Activated CD8-positive, alpha-beta memory T cell treated with anti-CD3 and anti-CD28 coated beads, Interleukin-2, amount 50 U/mL, for 1 hour (primary cell): ENCODE measurements at regions not wholly inside any gene's neighbourhood (a gene's known extent, or its start where the extent isn't known, plus 50 kb on each side); places are given as distances from the start of the nearest gene placed in this dataset.

Experiments used
- DNase-seq: peaks from one replicate; pipeline ENCODE4 v3.0.0-alpha.2; 2020; ENCODE audit errors: extremely low read depth

DNA sequence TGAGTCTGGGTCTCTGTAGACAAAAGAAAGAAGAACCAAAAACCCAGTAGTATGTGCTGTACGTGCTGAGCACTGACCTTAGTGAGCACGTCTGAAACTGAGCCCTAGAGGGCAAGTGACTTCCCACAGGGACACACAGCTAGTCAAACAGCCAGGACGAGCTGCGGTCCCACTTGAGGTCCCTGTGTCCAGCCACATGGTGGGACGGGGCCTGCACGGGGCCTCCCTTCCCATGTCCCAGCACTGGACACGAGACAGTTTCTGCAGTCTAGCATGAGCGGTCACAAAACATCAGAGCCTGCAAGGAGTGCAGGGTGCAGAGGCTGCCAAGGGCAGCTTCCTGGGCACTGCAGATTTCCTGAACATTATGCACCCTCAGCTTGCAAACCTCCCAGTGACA is 121.6 kb downstream of the NCOR2 start:
- DNase-seq, result no peak

DNA sequence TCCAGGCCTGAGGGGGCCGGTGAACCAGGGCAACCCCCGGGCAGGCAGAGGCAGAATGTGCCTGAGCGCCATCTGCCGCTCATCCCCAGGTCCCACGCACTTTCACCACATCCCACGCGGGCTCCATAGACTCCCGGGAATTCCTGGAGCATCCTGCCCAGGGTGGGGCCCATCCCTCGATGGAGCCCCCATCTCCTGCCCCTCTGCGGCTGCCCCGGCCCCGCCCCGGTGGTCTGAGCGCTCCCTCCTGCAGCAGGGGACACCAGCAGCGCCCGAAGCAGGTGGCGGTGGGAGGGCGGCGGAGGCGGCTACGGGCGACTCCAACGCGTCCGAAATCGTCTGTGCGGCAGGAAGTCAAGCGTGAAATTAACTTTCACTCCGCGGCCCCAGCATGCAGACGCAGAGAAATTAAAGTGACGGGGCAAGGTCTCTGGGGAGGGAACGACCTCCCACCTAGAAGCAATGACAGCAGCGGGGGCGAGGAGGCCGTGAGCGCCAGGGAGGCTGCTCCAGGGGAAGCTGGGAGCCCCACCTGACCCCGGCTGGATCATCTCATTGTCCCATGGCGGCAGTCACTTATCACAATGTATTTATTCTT is 122.2 kb downstream of the NCOR2 start:
- DNase-seq, result no peak

DNA sequence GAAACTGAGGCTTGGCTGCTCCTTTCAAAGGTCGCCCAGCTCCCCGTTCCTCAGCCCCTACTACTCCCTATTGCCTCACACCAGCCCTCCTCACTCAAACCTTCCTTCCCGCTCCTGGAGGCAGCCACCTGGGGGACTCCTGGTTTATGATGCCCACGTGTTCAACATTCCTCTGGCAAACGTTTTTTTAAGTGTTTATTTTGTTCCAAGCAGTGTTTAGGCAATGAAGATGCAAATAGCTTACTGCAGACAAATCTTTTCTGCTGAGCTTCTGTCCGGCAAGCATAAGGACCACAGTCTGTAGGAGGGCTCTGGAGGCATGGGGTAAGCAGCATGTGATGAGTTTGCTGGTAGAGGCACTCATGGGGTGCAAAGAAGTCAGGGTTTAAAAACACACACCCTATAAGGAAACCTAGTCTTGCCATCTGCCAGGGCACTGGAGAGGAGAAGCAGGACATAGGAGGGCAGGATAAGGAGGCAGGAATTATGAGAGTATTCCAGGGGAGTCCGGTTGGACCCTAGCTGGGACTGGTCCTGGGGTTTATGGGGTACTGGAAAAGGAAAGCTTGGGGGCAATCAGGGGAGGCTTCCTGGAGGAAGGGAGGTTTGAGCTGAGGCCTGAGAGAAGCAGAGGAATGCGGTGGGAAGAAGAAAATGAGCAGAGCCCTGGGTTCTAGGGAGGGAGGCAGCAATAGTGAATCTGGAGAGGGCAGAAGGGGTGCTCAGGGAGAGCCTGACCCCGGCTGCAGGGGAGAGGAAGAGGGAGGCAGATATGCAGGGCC is 123.3 kb downstream of the NCOR2 start:
- no peak for DNase-seq

DNA sequence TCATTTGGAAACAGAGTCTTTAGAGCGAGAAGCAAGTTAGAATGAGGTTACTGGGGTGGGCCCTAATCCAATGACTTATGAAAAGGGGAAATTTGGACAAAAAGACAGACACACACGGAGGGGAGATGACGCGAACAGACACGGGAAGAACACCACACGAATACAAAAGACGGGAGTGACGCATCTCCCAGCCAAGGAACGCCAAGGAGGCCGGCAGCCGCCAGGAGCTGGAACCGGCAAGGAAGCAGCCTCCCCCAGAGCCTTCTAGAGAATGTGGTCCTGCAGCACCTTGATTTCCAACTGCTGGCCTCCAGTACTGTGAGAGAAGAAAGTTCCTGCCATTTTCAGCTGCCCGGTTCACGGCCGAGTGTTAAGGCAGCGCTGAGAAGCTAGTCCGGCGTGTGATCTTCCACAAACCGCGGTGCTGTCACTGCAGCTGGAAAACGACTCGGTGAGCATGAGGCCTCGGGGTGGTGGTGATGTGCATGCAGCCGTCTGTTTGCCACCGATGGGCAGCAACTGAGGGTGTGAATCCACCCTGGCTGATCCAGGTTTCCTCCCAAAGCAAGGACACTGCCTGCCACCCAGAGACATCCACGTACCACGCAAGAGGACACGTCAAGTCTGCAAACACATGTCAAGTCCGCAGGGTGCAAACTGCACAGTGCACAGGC is 124.5 kb downstream of the NCOR2 start:
- no peak for DNase-seq

DNA sequence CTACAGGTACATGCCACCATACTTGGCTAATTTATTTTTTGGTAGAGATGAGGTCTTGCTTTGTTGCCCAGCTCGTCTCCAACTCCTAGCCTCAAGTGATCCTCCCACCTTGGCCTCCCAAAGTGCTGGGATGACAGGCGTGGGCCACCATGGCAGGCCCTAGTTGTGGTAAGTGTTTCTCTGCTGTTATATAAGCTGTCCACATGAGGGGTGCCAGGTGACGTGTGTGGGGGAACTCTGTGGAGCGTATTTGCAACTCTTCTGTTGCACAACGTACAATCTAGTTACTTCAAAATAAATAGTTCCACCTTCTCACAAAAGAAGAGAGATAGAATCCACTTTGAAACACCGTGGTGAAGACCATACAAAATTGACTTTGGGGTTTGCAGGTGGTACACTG is 125.1 kb downstream of the NCOR2 start:
- no peak for DNase-seq

DNA sequence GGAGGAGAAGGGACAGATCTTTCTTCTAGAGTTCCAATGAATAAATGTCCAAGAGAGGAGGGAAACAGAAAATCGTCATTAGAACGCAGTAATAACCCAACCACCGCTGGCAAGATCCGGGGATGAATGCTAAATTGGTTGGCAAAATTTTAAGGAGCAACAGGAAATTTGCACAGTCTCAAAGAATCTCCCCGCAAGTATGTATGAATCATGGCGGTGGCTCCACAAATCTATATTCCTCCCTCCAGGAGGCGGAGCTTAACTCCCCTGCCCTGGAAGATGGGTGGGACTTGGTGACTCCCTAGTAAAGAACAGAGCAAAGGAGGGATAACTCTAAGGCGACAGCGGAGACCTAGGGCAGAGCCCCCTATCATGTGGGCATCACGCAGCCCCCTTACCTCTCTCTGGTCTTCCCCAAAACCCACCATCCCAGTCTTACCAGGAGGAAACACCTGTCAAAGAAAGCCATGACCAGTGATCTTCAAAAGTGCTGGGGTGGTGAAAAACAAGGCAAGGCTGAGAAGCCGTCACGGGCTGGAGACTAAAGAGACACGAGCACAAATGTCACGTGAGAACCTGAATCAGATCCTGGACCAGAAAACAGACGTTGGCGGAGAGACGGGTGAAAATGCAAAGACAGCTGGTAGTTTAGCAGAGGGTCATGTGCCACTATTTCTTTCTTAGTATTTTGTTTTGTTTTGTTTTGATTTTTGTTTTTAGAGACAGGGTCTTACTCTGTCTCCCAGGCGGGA is 125.8 kb downstream of the NCOR2 start:
- DNase-seq, result no peak

DNA sequence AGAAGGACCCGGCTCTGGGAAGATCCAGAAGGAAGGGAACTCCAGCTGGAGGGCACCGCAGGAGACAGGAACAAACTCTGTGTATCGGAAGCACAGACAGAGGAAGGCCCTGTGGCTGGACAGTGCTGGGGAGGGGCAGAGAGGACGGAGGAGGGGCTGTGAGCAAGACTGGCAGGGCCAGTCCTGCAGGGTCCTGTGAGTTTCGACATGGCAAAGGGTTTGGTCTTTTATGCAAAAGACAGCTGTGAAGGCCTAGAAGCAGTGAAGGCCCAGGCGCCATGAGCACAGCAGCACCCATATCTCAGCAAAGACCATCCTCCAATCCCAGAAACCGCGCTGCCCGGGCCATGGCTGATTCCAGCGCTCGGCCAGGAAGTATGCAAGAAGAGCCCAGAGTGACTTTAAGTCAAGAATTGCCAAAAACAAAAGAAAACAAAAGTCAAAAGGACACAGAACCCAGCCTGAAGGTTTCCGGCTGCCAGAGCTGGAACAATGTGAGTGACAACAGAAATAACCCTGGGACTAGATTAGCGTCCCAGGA is 126.5 kb downstream of the NCOR2 start:
- DNase-seq, result no peak

DNA sequence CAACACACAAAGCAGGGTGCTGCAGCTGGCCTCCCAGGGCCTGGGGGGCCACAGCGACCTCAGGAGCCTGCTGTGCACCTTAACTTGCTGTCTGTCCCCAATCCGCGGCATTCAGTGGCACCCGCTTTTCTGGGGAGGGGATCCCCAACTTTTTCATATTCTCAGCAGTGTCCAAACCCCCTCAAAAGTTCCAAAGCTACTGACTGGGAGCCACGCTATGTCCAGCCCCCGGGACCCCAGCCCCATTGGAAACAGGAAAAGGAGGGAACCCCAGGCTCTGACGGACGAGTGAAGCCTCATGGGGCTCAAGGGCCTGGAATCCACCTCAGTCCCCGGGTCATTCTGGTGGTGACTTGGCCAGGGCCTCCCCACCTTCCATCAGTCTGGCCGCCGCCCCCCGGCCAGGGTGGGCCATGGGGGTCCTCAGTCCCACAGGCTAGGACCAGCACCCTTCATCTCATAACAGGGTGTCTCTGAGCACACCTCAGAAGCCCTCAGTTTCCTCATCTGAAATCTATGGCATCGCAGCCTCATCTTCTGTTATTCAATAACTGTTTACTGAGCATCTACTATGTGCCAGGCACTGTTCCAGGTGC is 127.3 kb downstream of the NCOR2 start:
- DNase-seq, result no peak

DNA sequence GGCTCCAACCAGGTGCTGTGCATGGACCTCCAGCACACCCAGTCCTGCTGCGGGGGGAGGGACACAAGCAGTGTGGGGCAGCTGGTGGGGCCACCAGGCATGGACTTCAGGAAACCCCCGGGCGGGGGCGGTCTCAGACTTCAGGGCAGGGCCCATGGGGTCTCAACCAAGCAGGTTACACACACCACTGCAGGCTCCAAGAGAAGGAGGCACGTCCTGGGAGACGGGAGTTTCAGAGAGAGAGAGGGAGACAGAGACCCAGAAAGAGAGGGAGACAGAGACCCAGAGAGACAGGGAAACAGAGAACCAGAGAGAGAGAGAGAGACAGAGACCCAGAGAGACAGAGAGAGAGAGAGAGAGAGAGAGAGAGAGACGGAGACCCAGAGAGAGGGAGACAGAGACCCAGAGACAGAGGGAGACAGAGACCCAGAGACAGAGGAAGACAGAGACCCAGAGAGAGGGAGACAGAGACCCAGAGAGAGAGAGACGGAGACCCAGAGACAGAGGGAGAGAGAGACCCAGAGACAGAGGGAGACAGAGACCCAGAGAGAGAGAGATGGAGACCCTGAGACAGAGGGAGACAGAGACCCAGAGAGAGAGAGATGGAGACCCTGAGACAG is 128.9 kb downstream of the NCOR2 start:
- DNase-seq, result no peak

DNA sequence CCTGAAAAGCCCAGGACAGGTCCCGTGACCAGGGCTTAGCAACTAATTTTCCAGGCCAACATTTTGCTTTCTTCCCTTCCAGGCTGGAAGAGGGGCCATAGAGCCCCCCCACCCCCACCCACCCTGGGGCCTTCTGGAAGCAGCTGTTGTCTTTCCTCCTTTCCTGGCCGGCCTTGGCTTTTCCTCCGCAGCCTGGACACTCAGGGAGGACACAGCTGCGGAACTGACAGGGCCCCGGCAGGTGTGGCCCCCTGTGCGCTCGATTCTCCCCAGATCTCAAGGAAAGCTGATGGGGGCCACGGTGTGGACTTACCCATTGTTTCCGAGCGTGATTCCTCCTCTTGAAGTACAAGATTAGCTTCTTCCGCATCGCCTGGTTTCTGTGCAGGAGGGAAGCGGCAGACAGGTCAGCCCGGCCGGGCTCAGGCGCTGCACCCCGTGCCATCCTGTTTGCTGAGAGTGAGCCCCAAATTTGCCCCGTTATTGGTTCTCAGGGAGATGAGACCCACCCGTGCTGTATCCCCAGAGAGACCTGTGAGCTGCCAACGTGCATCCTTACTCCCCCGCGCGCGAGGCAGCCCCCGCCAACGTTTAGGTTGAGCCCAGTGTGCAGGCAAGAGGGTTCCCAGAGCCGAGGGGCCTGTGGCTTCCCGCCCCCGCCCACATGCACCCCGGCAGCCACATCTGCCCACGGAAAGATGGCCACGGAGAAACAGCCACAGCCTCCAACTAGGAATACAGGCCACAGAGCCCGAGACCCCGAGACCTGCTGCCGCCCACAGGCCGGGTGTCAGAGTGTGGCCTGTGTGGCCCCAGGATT is 129.6 kb downstream of the NCOR2 start:
- no peak for DNase-seq

DNA sequence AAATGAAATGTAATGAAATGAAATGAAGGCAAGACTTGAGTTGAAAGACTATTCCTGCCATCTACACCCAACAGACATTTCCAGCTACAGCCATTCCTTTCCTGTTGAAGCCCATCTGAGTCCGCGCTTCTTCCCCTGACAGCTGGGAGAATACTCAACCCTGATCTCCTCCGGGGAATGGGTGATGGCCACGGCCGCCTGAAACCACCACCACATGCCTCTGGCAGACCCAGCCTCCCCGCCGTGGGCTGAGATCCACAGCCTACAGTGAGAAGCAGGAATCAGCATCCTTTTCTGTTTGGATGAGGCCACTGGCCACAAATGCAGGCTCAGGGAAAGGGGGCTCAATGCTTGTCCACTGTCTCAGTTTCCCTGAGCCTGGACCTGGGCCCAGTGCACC is 130.3 kb downstream of the NCOR2 start:
- no peak for DNase-seq

DNA sequence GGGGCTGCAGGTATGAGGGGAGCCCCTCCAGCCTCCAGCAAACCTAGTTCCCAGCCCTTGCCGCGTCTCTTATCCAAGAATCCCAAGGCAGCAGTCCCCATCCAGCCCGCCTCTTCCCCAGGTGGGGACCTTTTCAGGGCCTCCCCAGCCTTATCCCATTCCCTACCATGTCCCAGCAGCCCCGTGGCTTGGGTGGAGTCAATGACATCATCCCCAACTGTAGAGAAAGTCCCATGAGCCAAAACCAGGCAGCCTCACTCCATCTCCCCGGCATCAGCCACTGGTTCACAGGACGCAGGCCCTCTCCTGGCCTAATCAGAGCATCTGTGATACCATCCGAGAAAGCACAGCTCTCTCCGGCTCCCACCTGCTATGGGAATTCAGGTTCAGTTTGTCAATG is 131.0 kb downstream of the NCOR2 start:
- DNase-seq, result no peak

DNA sequence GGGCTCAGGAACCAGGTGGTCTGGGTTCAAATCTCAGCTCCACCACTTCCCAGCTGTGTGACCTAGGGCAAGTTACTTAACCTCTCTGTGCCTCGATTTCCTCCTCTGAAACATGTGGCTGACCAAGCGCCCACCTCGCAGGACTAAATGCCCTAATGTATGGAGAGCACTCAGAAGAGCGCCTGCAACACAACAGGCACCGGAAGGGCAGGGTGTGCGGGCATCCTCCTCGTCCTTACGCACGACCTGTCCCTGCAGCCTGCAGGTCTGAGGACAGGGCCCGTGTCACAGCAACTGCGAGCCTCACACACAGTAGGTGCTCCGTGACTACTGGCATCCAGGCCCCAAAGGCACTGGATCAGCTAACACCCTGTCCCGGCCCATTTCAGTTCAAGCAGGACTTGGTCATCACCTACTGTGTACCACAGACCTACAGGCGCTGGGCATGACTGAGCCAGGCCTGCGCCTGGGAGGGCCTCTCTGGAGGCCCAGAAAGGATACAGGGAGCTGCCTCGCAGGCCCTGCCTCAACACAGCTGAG is 131.5 kb downstream of the NCOR2 start:
- DNase-seq, result no peak

DNA sequence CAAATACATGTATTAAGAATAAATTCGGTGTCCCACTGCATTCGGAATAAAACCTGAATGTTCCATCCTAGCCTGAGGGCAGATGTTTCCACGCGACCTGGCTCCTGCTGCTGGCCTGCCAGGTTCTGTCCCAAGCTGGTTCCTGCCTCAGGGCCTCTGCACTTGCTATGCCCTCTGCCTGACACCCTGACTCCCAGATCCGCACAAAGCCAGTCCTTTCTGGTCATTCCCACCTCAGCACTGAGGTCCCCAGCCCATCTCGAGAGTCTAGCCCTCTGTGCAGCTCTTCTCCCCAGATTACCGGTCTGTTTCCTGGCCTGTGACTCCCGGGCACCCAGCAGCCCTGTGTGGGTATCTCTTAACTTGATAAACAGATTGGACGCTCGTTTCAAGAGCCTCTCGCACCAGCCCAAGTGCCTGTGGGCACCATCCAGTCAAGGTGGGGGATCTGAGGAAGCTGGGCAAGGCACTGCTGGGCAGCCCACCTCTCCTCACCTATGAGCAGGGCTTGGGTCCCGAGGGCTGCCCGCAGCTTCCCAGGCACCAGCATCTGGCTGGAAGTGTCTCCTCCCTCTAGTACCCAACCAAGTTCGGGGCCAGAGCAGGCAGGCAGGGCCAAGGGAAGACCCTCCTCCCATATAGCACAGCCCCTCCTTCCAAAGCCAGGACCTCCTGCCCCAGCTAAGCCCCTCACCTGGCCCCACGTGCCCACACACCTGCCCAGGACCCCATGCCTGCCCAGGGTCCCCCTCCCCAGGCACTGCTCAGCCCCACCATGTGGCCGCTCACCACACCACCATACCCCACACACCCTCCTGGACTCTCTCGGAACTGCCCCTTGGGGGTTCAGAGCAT is 132.2 kb downstream of the NCOR2 start:
- DNase-seq, result no peak

DNA sequence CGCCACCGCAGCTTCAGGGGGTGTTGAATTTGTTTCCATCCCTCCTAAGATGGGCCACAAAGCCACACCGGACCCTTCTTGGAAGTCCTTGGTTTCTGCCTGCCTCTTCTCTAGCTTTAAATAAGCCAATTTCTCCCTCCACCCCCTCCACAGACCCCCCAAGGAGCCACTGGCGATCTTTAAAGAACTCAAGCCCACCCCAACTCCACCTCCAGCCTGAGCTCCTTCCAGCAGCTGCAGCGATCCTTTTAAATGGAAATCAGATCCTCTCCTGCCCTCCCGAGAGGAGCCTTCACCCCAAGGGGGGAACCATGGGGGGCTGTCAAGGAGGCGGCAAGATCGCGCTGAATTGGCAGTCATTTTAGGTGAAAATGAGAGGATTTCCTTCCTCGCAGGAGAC is 133.1 kb downstream of the NCOR2 start:
- DNase-seq, result no peak

DNA sequence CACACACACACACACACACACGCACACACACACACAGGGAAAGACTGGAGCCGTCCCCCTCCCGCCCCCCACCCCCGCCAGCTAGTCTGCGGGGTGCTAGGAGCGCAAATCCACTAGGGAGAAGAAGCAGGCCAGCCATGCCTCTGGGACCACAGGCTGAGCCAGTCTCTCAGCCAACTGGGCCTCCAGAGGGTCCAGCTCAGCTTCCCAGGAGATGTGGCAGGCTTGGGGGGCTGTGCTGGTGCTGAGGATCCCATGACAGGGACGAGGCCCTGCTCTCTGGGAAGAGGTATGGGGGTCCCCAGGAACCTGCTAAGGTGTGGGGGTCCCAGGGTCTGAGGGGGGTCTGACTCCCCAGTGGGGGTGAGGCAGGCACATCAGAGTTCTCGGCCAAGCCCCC is 133.5 kb downstream of the NCOR2 start:
- DNase-seq, result no peak

DNA sequence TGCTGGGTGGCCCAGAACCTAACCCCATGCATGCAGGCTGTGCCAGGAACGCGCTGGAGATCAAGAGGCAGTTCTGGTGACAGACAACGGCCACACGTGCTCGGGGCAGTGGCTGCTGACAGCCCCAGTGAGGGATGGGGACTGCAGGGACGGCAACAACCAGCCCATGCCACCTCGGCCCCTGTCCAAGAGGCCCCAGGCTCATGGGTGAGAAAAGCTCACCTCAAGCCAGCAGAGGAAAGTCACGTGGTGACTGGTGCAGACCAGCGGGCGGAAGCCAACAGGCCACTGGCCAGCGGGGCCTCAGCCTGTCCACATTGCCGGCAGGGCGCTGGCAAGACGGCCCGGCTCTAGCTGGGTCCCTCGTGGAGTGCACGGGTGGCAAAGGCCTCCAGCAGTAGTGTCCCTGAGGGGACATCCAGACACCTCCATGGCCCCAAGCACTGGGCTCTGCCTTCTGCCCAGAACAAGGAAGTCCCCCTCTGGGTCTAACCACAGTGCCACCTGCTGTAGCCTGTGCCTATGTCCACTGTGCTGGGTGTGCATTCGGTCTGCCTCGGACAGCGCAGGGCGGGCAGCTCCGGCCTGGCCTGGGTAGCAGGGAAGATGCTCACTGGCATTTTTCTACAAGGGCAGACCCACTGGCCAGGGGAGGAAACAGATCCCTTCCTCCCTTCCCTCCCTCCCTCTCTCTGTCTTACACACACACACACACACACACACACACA is 134.1 kb downstream of the NCOR2 start:
- DNase-seq, result no peak

DNA sequence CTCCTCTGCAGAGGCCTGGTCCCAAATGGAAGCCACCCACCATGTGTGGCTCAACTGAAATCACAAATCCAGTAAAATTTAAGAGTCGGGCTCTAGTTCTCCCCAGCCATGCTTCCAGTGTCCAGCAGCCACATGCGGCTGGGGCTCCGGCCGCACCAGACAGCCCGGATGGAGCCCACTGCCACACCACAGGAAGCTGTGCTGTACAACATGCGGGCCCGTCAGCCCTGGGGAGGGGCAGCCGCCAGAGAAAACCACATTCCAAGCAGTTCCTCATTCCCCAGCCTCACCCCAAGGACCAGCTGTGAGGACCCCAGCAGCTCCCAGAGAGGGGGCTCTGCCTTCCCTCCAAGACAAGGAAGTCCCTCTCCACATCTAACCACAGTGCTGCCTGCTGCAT is 135.0 kb downstream of the NCOR2 start:
- no peak for DNase-seq

DNA sequence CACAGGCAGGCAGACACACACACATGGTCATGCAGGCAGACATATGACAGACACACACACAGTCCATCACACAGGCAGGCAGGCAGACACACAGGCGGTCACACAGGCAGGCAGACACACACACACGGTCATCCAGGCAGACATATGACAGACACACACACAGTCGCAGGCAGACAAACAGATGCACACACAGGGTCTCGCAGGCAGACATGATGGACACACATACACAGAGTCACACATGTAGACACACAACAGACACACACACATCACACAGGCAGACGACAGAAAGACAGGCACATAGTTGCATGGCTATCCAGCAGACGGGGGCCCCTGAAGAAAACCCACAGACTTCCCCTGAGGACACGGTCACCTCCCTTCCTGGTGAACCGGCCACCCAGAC is 135.4 kb downstream of the NCOR2 start:
- DNase-seq, result no peak
